ENCODE measurements at regions not wholly inside any gene's neighbourhood (a gene's known extent, or its start where the extent isn't known, plus 50 kb on each side); places are given as distances from the start of the nearest gene placed in this dataset.

DNA sequence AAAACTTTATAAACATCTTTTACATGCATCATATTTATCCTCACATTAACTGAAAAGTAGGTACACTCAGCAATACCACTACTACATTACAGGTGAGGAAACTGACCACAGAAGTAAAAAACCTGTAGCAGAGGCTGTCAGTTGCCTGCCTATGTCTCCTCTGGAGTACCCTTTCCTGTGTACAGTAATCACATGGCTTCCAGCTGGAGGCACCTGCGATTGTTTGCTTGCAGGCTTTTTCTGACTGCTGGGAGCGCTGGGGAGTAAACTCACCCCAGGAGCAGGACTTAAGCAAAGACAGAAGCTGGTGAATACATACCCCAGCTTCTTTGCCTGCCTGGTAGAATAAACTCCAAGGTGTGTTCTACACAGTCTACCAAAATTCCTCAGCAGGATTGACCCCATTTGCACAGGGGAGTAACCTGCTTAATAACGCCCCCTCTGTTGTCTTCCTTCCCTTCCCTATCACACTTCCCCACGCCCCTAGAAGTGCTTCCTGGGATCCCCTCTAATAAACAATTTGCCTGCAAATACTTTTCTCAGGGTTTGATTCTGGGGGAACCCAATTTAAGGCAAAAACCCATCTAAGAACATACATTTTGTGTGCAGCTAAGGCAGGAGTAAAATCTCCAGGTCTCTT is 138.9 kb downstream of the PTH2R start:
- no peak for DNase-seq

DNA sequence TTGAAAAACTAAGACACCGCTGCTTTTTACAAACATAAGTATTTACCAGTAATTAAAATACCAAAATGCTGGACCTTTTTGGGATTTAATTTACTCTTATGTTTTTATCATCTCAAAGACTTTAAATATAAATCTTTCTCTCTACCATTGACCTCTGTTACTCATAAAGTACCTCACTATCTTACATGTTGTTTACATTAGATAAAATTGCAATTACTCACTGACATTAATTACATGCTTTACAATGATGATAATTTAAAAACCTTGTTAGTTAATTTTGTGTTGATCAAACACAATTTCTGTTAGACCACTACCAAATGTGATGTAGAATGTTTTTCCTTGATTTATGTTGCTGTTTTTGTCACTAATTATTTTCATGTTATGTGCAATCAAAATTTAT is 139.5 kb downstream of the PTH2R start:
- DNase-seq = no peak

DNA sequence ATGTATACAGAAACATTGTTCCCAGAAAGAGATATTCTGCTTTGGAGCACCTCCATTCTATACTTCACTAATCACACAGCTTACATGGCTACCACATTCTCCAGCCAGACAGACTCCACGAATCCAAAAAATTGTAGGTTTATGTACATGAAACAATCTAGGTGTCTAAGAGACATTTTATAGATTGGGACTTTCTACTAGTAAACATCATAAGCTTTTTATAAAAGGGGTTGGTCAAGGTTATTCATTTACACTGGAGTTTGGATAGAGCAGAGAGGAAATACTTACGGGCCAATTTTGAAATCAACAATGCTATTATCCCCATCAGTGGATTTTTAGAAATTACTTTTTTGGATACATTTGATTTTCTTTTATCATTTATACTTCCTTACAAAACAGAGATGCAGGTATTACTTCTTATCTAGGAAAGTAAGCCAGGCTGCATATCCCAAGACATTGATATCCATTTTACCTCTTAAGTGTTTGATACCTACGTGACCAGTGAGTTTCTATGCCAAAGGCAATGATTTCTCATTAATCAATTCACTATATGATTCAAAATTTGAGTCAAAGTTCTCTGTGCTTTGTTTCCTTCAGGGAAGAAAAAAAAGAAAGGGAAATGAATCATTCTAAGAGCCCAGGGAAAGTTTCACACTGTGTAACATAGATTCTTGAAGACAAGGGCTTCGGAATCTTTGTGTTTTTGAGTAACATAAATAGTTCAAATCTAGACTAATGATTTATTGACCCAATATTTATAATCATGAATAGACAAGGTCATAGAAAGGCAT is 140.5 kb downstream of the PTH2R start:
- no peak for DNase-seq

- no peak for DNase-seq
These were observed 142.1 kb downstream of the PTH2R start for GRCh38 chr2:208548700-208549099.

- DNase-seq = no peak
These were observed 143.1 kb downstream of the PTH2R start for GRCh38 chr2:208549546-208550158.

DNA sequence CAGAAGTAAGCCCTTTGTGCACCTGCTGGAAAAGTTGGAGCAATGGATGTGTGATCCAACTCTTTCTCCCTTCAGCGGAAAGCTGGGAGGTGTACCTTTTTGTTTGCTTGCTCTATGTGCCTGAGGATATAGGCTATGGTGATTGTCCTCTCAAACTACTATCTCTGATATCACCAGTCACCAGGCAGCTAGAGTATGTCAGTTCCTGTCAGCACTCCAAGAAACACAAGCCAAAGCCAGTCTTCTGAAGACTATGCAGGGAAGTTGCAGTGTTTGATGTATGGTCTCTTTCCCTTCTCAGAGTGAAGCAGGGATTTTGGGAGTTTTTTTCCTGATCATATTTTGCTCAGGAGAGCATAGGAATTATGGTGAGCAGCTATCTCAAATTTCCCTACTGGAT is 146.4 kb downstream of the PTH2R start:
- DNase-seq = no peak

GRCh38 chr2:208556983-208557484 is 150.4 kb downstream of the PTH2R start:
- no peak for DNase-seq

GRCh38 chr2:208565690-208566416 is 159.3 kb downstream of the PTH2R start:
- no peak for DNase-seq

GRCh38 chr2:208568203-208568602 is 161.6 kb downstream of the PTH2R start:
- DNase-seq = no peak

GRCh38 chr2:208570066-208570465 is 163.5 kb downstream of the PTH2R start:
- DNase-seq = no peak

DNA sequence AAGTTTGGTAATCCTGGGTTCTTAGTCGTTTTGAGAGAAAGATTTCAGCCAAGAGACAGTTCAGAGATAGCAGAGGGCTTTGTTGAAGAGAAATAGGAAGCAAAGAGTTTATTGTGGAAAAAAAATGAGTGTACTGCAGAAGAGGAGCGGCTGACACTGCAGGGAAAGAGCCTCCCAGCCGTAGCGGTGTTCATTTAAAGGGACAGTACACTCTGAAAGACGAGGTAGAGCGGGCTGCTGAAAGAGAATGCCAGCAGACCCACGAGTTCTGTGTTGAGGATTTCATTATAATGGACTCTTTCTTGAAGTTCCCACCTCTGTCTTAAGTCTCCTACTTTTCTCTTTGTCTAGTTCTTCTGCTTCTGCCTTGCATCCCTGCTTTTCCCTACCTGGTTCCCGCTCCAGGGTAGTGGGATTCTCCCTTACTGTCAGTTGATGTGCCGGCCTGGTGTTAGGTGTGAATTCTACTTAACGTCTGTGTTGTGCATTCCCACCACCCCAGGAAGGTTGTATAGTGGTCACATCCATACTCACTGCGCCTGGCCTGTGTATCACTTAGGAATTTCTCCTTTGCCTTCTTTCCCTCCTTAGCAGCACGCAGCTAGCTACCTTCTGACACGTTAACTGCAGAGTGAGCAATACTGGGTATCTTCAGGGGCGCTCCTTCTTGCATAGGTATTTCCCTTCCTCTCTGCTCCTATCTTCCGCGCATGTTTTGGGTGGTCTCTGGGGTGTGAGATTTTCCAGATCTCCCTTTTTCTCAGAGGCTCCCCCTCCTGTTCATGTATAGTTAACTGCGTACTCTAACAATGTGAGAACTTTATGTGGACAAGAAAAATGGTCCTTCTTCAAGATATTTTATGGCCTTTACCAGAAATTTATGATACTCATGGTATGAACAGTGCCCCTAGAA is 164.5 kb downstream of the PTH2R start:
- DNase-seq = no peak

GRCh38 chr2:208571764-208572131 is 165.2 kb downstream of the PTH2R start:
- no peak for DNase-seq

DNA sequence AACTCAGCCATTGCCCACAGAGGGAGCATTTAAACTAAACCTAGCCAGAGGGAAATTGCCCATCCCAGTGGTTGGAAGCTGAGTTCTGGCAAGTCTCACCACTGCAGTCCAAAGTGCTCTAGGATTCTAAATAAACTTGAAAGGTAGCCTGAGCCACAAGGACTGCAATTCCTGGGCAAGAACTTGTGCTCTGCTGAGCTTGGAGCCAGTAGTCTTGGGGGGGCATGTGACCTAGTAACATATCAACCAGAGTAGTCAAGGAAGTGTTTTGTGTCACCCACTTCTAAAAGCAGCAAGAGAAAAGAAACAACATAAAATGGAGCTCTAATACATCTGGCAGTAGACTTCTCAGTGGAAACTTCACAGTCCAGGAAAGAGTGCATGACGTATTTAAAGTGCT is 167.0 kb downstream of the PTH2R start:
- no peak for DNase-seq

GRCh38 chr2:208579678-208580077 is 173.1 kb downstream of the PTH2R start:
- DNase-seq = no peak

DNA sequence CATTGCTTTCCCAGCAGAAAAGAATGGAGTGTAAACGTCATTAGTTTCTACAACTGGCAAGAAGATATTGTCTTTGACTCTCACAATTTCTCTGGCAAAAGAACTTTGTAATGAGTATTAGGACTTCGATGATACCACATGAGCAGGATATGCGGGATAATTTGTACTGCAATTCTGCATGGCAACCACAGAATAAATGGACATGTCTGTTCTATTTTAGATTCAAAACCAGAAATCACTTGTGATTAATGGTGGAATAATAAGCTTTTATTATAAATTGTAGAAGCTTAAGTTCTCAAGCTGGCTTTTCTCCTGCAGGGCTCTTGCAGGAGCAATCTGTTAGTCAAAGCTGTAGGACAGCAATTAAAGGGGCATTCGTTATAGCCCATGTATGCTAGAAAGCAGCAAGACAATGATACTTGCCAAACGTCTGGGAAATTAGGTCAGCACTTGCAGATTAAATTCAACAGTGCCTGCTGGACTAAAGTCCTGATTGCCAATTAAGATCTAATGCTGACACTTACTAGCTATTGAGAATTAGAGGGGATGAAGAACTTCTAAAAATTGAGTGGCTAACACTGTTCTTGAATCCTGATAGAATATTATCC is 177.9 kb downstream of the PTH2R start:
- no peak for DNase-seq

DNA sequence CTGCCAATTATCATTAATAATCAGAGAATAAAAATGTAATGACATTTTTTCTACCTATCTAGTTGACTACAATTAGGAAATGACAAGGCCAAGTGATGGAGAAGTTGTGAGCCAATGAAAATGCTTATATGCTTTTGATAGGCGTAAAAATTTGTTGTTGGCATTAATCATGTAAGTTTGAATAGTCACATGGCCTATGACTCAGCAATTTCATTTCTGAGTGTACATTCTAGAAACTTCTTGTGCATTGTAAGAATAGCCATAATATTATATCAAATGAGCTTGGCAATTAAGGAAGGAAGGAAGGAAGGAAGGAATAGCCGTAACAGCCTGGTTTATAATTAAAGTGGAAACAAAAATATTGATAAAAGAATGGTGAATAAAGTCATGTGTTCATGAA is 179.9 kb downstream of the PTH2R start:
- DNase-seq = no peak

DNA sequence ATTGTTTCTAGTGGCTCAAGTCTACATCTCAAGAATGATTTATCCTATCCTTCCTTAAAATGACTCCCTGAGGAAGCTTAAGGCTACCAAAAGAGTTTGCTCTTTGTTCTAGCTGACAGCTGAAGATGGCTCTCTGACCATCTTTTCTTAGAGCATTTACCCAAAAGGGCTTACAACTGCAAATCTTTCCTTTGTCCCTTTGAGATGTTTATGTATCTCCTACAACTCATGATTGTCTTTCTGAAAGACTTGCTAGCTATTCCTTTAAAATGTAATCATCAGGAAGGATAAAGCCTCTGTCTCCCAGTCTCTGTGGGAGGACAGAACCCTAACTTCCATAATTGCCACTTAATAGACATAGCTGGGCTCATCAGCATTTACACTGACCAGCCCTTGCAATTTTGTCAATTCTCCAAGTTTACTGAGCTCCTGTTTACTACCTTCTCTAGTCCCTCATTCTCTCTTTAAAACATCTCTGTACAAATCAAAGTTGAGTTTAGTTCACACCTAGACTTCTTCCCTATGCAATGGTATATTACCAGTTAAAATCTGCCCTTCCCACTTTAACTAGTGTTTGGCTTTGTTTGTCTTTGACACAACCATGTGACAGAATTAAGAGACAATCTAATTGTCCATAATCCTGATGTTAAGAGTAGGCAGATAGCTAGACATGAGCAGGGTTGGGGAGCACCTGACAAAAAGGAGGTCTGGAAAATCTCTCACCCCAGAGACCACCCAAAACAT is 188.2 kb downstream of the PTH2R start:
- DNase-seq = no peak

- DNase-seq = no peak
These were observed 189.0 kb downstream of the PTH2R start for GRCh38 chr2:208595386-208596275.

GRCh38 chr2:208607694-208608093 is 201.1 kb downstream of the PTH2R start:
- no peak for DNase-seq
